ENCODE measurements at regions not wholly inside any gene's neighbourhood (a gene's known extent, or its start where the extent isn't known, plus 50 kb on each side); places are given as distances from the start of the nearest gene placed in this dataset.

DNA sequence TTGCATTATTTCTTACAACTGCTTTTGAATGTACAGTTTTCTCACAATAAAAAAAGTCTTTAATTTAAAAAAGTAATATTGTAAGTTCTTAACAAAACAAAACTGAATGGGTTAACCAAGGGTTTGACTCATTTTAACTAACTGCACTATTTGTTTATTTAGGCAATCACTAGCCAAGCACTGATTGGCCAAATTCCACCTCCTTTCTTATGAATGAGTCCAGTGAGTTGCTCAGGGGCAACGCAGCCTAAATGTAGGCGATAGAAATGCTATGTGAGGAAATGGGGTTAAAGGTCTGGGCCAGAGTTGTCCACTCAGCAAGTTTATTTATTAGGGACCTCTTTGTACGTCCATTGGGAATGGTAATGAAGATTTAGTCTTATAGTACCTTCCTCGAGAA lies 89.6 kb upstream of the MAF start:
- H3K4me1 Mint-ChIP-seq (ENCODE audit: low read depth): no peaks in the 10 kb centered on the region
- H3K9me3 Mint-ChIP-seq: peaks cover 11% of the 10 kb centered on the region
- ChIA-PET CTCF (no interaction called here), POLR2A (no interaction called here)
- Histone ChIP-seq H3K27ac (ENCODE audit: low read depth in 1 of 2, low read length in 2 of 2) (no peak overlapping the region), H3K9me3 (ENCODE audit: control insufficient read depth in 1 of 2, insufficient read depth in 1 of 2, low read length in 2 of 2) (peaks cover 2 to 11% of the 10 kb centered on the region in 2 experiments), H3K4me1 (ENCODE audit: insufficient read depth, low read length) (no peaks in the 10 kb centered on the region), H3K4me3 (ENCODE audit: low read length) (no peak overlapping the region), H3K36me3 (ENCODE audit: insufficient read depth, low read length) (no peaks in the 10 kb centered on the region), H3K27me3 (ENCODE audit: control insufficient read depth in 1 of 2, insufficient read depth in 2 of 2, low read length in 2 of 2) (no peaks in the 10 kb centered on the region)
- intact Hi-C loops (cut with DNase I, micrococcal nuclease): no loop called here
- H3K27me3 Mint-ChIP-seq: peaks cover 4% of the 10 kb centered on the region
- no peaks in the 10 kb centered on the region for H3K36me3 Mint-ChIP-seq (ENCODE audit: low read depth)
- no peak overlapping the region for H3K4me3 Mint-ChIP-seq
- no peak overlapping the region for H3K27ac Mint-ChIP-seq
- no peak for DNase-seq
- no peak for ATAC-seq (ENCODE audit: poor library complexity)
- TF ChIP-seq, protein P1, sequence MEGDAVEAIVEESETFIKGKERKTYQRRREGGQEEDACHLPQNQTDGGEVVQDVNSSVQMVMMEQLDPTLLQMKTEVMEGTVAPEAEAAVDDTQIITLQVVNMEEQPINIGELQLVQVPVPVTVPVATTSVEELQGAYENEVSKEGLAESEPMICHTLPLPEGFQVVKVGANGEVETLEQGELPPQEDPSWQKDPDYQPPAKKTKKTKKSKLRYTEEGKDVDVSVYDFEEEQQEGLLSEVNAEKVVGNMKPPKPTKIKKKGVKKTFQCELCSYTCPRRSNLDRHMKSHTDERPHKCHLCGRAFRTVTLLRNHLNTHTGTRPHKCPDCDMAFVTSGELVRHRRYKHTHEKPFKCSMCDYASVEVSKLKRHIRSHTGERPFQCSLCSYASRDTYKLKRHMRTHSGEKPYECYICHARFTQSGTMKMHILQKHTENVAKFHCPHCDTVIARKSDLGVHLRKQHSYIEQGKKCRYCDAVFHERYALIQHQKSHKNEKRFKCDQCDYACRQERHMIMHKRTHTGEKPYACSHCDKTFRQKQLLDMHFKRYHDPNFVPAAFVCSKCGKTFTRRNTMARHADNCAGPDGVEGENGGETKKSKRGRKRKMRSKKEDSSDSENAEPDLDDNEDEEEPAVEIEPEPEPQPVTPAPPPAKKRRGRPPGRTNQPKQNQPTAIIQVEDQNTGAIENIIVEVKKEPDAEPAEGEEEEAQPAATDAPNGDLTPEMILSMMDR (IDR thresholded peaks at IDR 0.05): no peak

DNA sequence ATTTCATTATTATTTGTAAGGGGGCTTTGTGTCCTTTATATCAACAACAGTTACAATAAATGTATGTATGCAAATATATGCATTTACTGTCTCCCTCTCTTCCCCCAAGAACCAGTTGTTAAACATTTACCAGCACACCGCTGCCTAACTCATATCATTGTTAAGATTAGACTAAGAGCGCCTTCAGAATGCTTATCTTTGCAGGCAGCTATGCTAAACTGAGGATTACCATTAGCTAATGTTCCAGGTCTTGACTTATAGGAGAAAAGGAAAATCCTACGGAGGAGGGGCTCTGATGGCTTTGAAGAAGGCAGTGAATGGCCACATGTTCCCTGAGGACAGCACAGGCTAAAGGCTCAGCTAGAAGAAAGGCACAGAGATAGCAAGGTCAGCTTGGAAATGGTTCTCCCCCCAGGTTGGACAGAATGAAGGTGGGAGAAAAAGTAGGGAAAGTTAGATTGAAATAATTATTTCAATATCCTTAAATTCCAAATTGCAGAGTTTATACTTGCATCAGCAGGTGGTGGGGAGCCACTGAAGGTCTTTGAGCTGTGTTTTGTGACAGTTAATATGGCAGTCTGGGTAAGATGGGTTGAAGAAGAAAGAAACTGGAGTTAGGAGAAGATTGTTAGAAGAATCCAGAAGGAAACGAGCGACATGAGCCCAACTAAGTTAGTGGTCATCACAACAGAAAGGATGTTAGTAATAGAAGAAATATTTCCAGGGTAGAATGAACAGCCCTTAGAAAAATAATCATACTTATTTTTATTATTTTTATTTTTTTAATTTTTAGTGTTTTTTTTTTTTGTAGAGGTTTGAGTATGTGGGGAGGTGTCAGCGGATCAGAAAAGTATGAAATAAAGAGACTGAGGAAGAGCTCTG lies 87.0 kb upstream of the MAF start:
- POLR2A ChIA-PET: no interaction called here
- Histone ChIP-seq H3K27ac (ENCODE audit: low read depth in 1 of 2, low read length in 2 of 2) (no peak overlapping the region), H3K9me3 (ENCODE audit: control insufficient read depth in 1 of 2, insufficient read depth in 1 of 2, low read length in 2 of 2) (no peaks in the 10 kb centered on the region), H3K4me3 (ENCODE audit: low read length) (no peak overlapping the region), H3K4me1 (ENCODE audit: insufficient read depth, low read length) (no peaks in the 10 kb centered on the region), H3K36me3 (ENCODE audit: insufficient read depth, low read length) (no peaks in the 10 kb centered on the region), H3K27me3 (ENCODE audit: control insufficient read depth in 1 of 2, insufficient read depth in 2 of 2, low read length in 2 of 2) (no peaks in the 10 kb centered on the region)
- ATAC-seq (ENCODE audit: poor library complexity) (no peak), DNase-seq (no peak)
- TF ChIP-seq, protein P1 (IDR thresholded peaks at IDR 0.05): no peak
- no peak overlapping the region for H3K27ac Mint-ChIP-seq
- intact Hi-C loops (cut with DNase I, micrococcal nuclease): no loop called here
- no peak overlapping the region for H3K4me3 Mint-ChIP-seq
- no peaks in the 10 kb centered on the region for H3K36me3 Mint-ChIP-seq (ENCODE audit: low read depth)
- CTCF ChIA-PET: no interaction called here
- no peaks in the 10 kb centered on the region for H3K4me1 Mint-ChIP-seq (ENCODE audit: low read depth)
- H3K27me3 Mint-ChIP-seq: peaks cover 4% of the 10 kb centered on the region
- no peaks in the 10 kb centered on the region for H3K9me3 Mint-ChIP-seq

DNA sequence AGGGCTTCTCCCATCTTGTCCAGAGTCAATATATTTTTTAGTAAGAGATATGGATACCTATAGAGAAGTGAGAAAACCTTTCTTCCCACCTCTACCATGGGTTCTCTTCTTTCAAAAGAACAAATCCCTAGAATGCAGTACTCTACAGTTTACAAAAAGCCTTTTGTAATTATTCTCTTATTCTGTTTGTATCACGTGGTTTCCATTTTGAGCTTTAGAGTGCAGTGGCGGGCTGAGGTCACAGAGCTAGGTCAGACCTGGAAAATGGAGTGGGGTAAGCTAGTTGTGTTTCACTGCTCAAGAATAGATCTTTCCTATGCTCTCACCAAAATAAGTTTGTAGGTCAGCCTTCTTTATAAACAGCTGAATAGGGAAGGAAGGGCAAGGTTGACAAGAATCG lies 85.3 kb upstream of the MAF start:
- H3K4me3 ChIP-seq (ENCODE audit: low read length): no peak overlapping the region
- Mint-ChIP-seq H3K4me3 (no peak overlapping the region), H3K4me1 (ENCODE audit: low read depth) (no peaks in the 10 kb centered on the region), H3K9me3 (no peaks in the 10 kb centered on the region), H3K36me3 (ENCODE audit: low read depth) (no peaks in the 10 kb centered on the region), H3K27ac (no peak overlapping the region), H3K27me3 (peaks cover 4% of the 10 kb centered on the region)
- ATAC-seq (ENCODE audit: poor library complexity): no peak
- no peaks in the 10 kb centered on the region for H3K4me1 ChIP-seq (ENCODE audit: insufficient read depth, low read length)
- no peaks in the 10 kb centered on the region for H3K9me3 ChIP-seq (ENCODE audit: control insufficient read depth in 1 of 2, insufficient read depth in 1 of 2, low read length in 2 of 2)
- intact Hi-C loops (cut with DNase I, micrococcal nuclease): no loop called here
- no peaks in the 10 kb centered on the region for H3K27me3 ChIP-seq (ENCODE audit: control insufficient read depth in 1 of 2, insufficient read depth in 2 of 2, low read length in 2 of 2)
- ChIA-PET POLR2A (no interaction called here), CTCF (no interaction called here)
- no peak for DNase-seq
- no peak overlapping the region for H3K27ac ChIP-seq (ENCODE audit: low read depth in 1 of 2, low read length in 2 of 2)
- H3K36me3 ChIP-seq (ENCODE audit: insufficient read depth, low read length): no peaks in the 10 kb centered on the region
- TF ChIP-seq, protein P1 (IDR thresholded peaks at IDR 0.05): no peak

Measured in CD4-positive, alpha-beta T cell (primary cell).